DND-41 (cell line): ENCODE measurements at regions not wholly inside any gene's neighbourhood (a gene's known extent, or its start where the extent isn't known, plus 50 kb on each side); places are given as distances from the start of the nearest gene placed in this dataset.

ENCODE experiments used
- ATAC-seq: fragments of 200-7000 bp; cut with Tn5 transposase; 3 replicates; pipeline ENCODE4 v1.9.1; 2021; ENCODE audit warnings: low read depth; ENCODE audit not compliant: insufficient read depth
- DNase-seq: peaks from one replicate; pipeline ENCODE4 v3.0.0-alpha.2; 2020
- H2AFZ ChIP-seq: 2 replicates; pipeline ENCODE4 v1.6.0; 2012; ENCODE audit warnings: low read depth, low read length
- H3K27ac ChIP-seq: 2 replicates; pipeline ENCODE4 v1.5.1; 2012; ENCODE audit warnings: low read length, inconsistent platforms
- H3K27me3 ChIP-seq: fragments of 200-600 bp; sonication (generic); 2 replicates; pipeline ENCODE4 v1.6.0; 2012; ENCODE audit warnings: low read length, mild to moderate bottlenecking, inconsistent platforms; ENCODE audit not compliant: insufficient read depth, poor library complexity
- H3K36me3 ChIP-seq: 2 replicates; pipeline ENCODE4 v1.5.1; 2012; ENCODE audit warnings: low read length, inconsistent platforms; ENCODE audit not compliant: insufficient read depth
- H3K4me1 ChIP-seq: 2 replicates; pipeline ENCODE4 v1.5.1; 2012; ENCODE audit warnings: mild to moderate bottlenecking, low read length; ENCODE audit not compliant: insufficient read depth
- H3K4me2 ChIP-seq: 2 replicates; pipeline ENCODE4 v1.6.0; 2012; ENCODE audit warnings: mild to moderate bottlenecking, moderate library complexity, low read length, inconsistent platforms; ENCODE audit not compliant: insufficient read depth
- H3K4me3 ChIP-seq, 2 experiments: fragments of 200-600 bp in 1 of 2; shearing (Covaris generic) in 1 of 2; 2 replicates each; pipeline ENCODE4 v1.5.1; 2012 to 2016; ENCODE audit warnings: inconsistent platforms in 2 of 2, low read length in 2 of 2, mild to moderate bottlenecking in 2 of 2, low read depth in 1 of 2, moderate library complexity in 1 of 2
- H3K79me2 ChIP-seq: 2 replicates; pipeline ENCODE4 v1.6.0; 2012; ENCODE audit warnings: low read length, inconsistent platforms; ENCODE audit not compliant: insufficient read depth
- H3K9ac ChIP-seq: 2 replicates; pipeline ENCODE4 v1.6.0; 2012; ENCODE audit warnings: low read depth, mild to moderate bottlenecking, inconsistent platforms, low read length, moderate library complexity
- H3K9me3 ChIP-seq: 2 replicates; pipeline ENCODE4 v1.5.1; 2012; ENCODE audit warnings: low read length, moderate library complexity, mild to moderate bottlenecking, inconsistent platforms; ENCODE audit not compliant: insufficient read depth, severe bottlenecking
- H4K20me1 ChIP-seq: 2 replicates; pipeline ENCODE4 v1.6.0; 2012; ENCODE audit warnings: low read length; ENCODE audit not compliant: insufficient read depth
- CTCF ChIP-seq: IDR thresholded peaks from 2 replicates; pipeline ENCODE4 v1.5.1; 2012; ENCODE audit warnings: borderline replicate concordance, low read length, moderate library complexity, mild to moderate bottlenecking; ENCODE audit not compliant: poor library complexity, severe bottlenecking; ENCODE audit errors: extremely low read depth
- EZH2 ChIP-seq: IDR thresholded peaks from 3 replicates; pipeline ENCODE4 v1.6.1; 2012; ENCODE audit warnings: borderline replicate concordance, low read depth, mild to moderate bottlenecking, moderate library complexity, low read length, inconsistent platforms; ENCODE audit not compliant: severe bottlenecking

- TF ChIP-seq CTCF (no peak), EZH2 (no peak)
- DNase-seq = no peak
- Histone ChIP-seq H3K27ac (no peak overlapping the region), H3K4me1 (no peaks in the 10 kb centered on the region), H3K79me2 (no peaks in the 10 kb centered on the region), H3K9me3 (peaks cover 9% of the 10 kb centered on the region), H3K9ac (no peak overlapping the region), H4K20me1 (peaks cover 3% of the 10 kb centered on the region; the same call in 1 of the 2 replicates), H3K4me3 (no peak overlapping the region), H3K36me3 (no peaks in the 10 kb centered on the region), H2AFZ (no peak overlapping the region), H3K27me3 (peaks cover 4% of the 10 kb centered on the region), H3K4me2 (no peak overlapping the region)
- no peak for ATAC-seq
Measured at GRCh38 chr6:2552526-2553154, 198.1 kb downstream of the MYLK4 start.

GRCh38 chr6:2551705-2552104 lies 199.0 kb downstream of the MYLK4 start:
- H3K9ac ChIP-seq = no peak overlapping the region
- peaks cover 4% of the 10 kb centered on the region for H3K27me3 ChIP-seq
- DNase-seq (no peak), ATAC-seq (no peak)
- no peak overlapping the region for H2AFZ ChIP-seq
- no peak overlapping the region for H3K4me3 ChIP-seq
- no peaks in the 10 kb centered on the region for H3K36me3 ChIP-seq
- H3K4me2 ChIP-seq = no peak overlapping the region
- TF ChIP-seq CTCF (no peak), EZH2 (no peak)
- H4K20me1 ChIP-seq = no peaks in the 10 kb centered on the region
- H3K27ac ChIP-seq = no peak overlapping the region
- peaks cover 12% of the 10 kb centered on the region for H3K9me3 ChIP-seq
- no peaks in the 10 kb centered on the region for H3K79me2 ChIP-seq
- no peaks in the 10 kb centered on the region for H3K4me1 ChIP-seq

GRCh38 chr6:2550247-2550646 lies 200.5 kb downstream of the MYLK4 start:
- peaks cover 4% of the 10 kb centered on the region for H3K27me3 ChIP-seq
- no peak overlapping the region for H2AFZ ChIP-seq
- ATAC-seq (no peak), DNase-seq (no peak)
- no peaks in the 10 kb centered on the region for H3K4me1 ChIP-seq
- no peak overlapping the region for H3K27ac ChIP-seq
- no peak overlapping the region for H3K4me3 ChIP-seq
- no peak overlapping the region for H3K9ac ChIP-seq
- no peak for TF ChIP-seq CTCF
- no peak for TF ChIP-seq EZH2
- H4K20me1 ChIP-seq = no peaks in the 10 kb centered on the region
- H3K9me3 ChIP-seq = peaks cover 12% of the 10 kb centered on the region
- H3K4me2 ChIP-seq = no peak overlapping the region
- no peaks in the 10 kb centered on the region for H3K36me3 ChIP-seq
- no peaks in the 10 kb centered on the region for H3K79me2 ChIP-seq

- DNase-seq = no peak
- Histone ChIP-seq H3K9ac (no peak overlapping the region), H3K4me2 (no peak overlapping the region), H3K27ac (no peak overlapping the region), H2AFZ (no peak overlapping the region), H3K36me3 (no peaks in the 10 kb centered on the region), H3K4me1 (no peaks in the 10 kb centered on the region), H3K27me3 (peaks cover 3% of the 10 kb centered on the region), H4K20me1 (no peaks in the 10 kb centered on the region), H3K4me3 (no peak overlapping the region), H3K9me3 (peaks cover 12% of the 10 kb centered on the region), H3K79me2 (no peaks in the 10 kb centered on the region)
- ATAC-seq = no peak
- no peak for TF ChIP-seq CTCF
- no peak for TF ChIP-seq EZH2
Measured at GRCh38 chr6:2549834-2550233, 200.9 kb downstream of the MYLK4 start.
